ENCODE measurements at regions not wholly inside any gene's neighbourhood (a gene's known extent, or its start where the extent isn't known, plus 50 kb on each side); places are given as distances from the start of the nearest gene placed in this dataset.

- no peak for TF ChIP-seq CTCF (IDR thresholded peaks at IDR 0.05)
- TF ChIP-seq RXRA (IDR thresholded peaks at IDR 0.05; ENCODE audit: borderline replicate concordance, low read depth): no peak
- no peak for TF ChIP-seq EP300 (IDR thresholded peaks at IDR 0.05; ENCODE audit: borderline replicate concordance in 1 of 2, low read depth in 1 of 2, low read length in 1 of 2)
- no peak for TF ChIP-seq EZH2phosphoT487 (IDR thresholded peaks at IDR 0.05; ENCODE audit: borderline replicate concordance, low read depth)
- no peak for TF ChIP-seq RFX5 (IDR thresholded peaks at IDR 0.05; ENCODE audit: low read length)
- TF ChIP-seq MXI1 (IDR thresholded peaks at IDR 0.05; ENCODE audit: low read depth, low read length): no peak
- no peak for TF ChIP-seq TEAD4 (IDR thresholded peaks at IDR 0.05; ENCODE audit: borderline replicate concordance, insufficient read depth)
- no peak for TF ChIP-seq RAD21 (IDR thresholded peaks at IDR 0.05; ENCODE audit: low read length)
- no peak for TF ChIP-seq TAF1 (IDR thresholded peaks at IDR 0.05; ENCODE audit: borderline replicate concordance, low read depth, low read length)
- no peak for TF ChIP-seq FOXJ3 (CRISPR knock-in tag; IDR thresholded peaks at IDR 0.05)
- TF ChIP-seq GABPA (IDR thresholded peaks at IDR 0.05; ENCODE audit: low read depth): no peak
Measured at GRCh38 chr14:89578156-89578555, 161.1 kb upstream of the FOXN3 start.
